BJ (cell line): ENCODE measurements at regions not wholly inside any gene's neighbourhood (a gene's known extent, or its start where the extent isn't known, plus 50 kb on each side); places are given as distances from the start of the nearest gene placed in this dataset.

Experiments used
- CTCF ChIA-PET: fragments of 350-600 bp; formaldehyde crosslinking; extraction: SDS; loops from one replicate; lab custom pipeline; 2021; ENCODE audit warnings: antibody characterized with exemption, inconsistent platforms; lab: Yijun Ruan, JAX
- POLR2A ChIA-PET: fragments of 300-600 bp; sonication (Branson Sonifier 250); formaldehyde crosslinking; extraction: SDS; loops from one replicate; lab custom pipeline; 2021; ENCODE audit warnings: antibody characterized with exemption; lab: Charles Lee
- DNase-seq: peaks from one replicate; pipeline ENCODE4 v3.0.0-alpha.2; 2011; ENCODE audit warnings: low read depth
- H3K27me3 ChIP-seq: 2 replicates; pipeline ENCODE4 v1.6.0; 2011; ENCODE audit warnings: low read length; ENCODE audit not compliant: control insufficient read depth, insufficient read depth
- H3K36me3 ChIP-seq: 2 replicates; pipeline ENCODE4 v1.5.1; 2011; ENCODE audit warnings: low read length; ENCODE audit not compliant: control insufficient read depth, insufficient read depth
- H3K4me3 ChIP-seq: 2 replicates; pipeline ENCODE4 v1.5.1; 2011; ENCODE audit warnings: low read depth, mild to moderate bottlenecking, control low read depth, low read length
- TF ChIP-seq, protein P1 (sequence below): IDR thresholded peaks from 2 replicates; pipeline ENCODE4 v1.5.1; 2011; ENCODE audit warnings: low read depth, mild to moderate bottlenecking, control low read depth, inconsistent platforms, low read length, moderate library complexity; ENCODE audit not compliant: insufficient read depth

- CTCF ChIA-PET: no interaction called here
- TF ChIP-seq, protein P1, sequence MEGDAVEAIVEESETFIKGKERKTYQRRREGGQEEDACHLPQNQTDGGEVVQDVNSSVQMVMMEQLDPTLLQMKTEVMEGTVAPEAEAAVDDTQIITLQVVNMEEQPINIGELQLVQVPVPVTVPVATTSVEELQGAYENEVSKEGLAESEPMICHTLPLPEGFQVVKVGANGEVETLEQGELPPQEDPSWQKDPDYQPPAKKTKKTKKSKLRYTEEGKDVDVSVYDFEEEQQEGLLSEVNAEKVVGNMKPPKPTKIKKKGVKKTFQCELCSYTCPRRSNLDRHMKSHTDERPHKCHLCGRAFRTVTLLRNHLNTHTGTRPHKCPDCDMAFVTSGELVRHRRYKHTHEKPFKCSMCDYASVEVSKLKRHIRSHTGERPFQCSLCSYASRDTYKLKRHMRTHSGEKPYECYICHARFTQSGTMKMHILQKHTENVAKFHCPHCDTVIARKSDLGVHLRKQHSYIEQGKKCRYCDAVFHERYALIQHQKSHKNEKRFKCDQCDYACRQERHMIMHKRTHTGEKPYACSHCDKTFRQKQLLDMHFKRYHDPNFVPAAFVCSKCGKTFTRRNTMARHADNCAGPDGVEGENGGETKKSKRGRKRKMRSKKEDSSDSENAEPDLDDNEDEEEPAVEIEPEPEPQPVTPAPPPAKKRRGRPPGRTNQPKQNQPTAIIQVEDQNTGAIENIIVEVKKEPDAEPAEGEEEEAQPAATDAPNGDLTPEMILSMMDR: no peak
- no peaks in the 10 kb centered on the region for H3K36me3 ChIP-seq
- POLR2A ChIA-PET: no interaction called here
- no peak for DNase-seq
- H3K4me3 ChIP-seq: no peak overlapping the region
- no peaks in the 10 kb centered on the region for H3K27me3 ChIP-seq
These were observed 700.5 kb upstream of the CDH10 start for GRCh38 chr5:25345240-25345771.

DNA sequence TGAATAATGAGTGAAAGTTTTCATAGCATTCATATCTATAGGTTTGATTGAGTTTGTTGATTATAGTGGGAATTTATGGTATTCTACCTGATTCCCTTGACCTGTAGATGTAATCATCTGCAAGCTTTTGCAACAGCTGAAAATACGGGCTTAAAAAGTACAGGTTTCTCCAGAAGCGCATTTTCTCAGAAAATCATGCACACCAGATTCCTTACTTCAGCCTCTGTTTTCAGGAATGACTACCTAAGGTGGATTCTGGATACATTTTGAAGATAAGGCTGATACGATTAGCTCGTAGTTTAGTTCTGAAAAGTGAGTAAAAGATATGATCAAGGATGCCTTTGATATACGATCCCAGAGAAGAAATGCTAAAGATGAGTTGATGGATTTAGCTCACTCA, 694.8 kb upstream of the CDH10 start:
- Histone ChIP-seq H3K36me3 (no peaks in the 10 kb centered on the region), H3K27me3 (no peaks in the 10 kb centered on the region), H3K4me3 (no peak overlapping the region)
- POLR2A ChIA-PET: no interaction called here
- DNase-seq: no peak
- CTCF ChIA-PET: no interaction called here
- TF ChIP-seq, protein P1: no peak

- POLR2A ChIA-PET: no interaction called here
- CTCF ChIA-PET: no interaction called here
- Histone ChIP-seq H3K27me3 (no peaks in the 10 kb centered on the region), H3K4me3 (no peak overlapping the region), H3K36me3 (no peaks in the 10 kb centered on the region)
- no peak for DNase-seq
- TF ChIP-seq, protein P1: no peak
These were observed 689.6 kb upstream of the CDH10 start for GRCh38 chr5:25334350-25334749.

- TF ChIP-seq, protein P1: no peak
- POLR2A ChIA-PET: no interaction called here
- CTCF ChIA-PET: no interaction called here
- H3K27me3 ChIP-seq: no peaks in the 10 kb centered on the region
- no peaks in the 10 kb centered on the region for H3K36me3 ChIP-seq
- no peak for DNase-seq
- no peak overlapping the region for H3K4me3 ChIP-seq
These were observed 685.9 kb upstream of the CDH10 start for GRCh38 chr5:25330721-25331120.

DNA sequence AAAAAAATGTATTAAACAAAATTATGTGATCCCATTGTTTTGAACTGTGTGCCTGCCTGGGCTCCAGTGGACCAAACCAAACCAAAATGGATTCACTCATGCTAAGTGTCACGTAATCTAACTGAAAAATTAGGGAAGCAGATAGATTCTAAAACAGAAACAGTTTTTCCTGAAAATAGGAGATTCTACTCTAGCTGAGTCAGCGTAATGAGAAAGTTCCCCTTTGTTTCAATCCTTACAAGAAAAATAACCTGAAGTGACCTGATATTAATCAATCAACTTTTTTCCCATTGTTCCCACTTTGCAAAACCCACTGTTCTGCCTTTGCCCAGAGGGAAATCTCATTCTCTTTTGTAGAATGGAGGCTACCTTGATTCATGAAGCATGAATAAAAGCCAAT, 682.4 kb upstream of the CDH10 start:
- DNase-seq: no peak
- POLR2A ChIA-PET: no interaction called here
- no peaks in the 10 kb centered on the region for H3K36me3 ChIP-seq
- TF ChIP-seq, protein P1: no peak
- CTCF ChIA-PET: no interaction called here
- H3K4me3 ChIP-seq: no peak overlapping the region
- no peaks in the 10 kb centered on the region for H3K27me3 ChIP-seq
